K562 (cell line): ENCODE measurements at regions not wholly inside any gene's neighbourhood (a gene's known extent, or its start where the extent isn't known, plus 50 kb on each side); places are given as distances from the start of the nearest gene placed in this dataset.

Experiments used
- CREB1 ChIP-seq, 2 experiments: sonication (generic) in 1 of 2; formaldehyde crosslinking in 1 of 2; IDR thresholded peaks; 2 replicates each; pipeline versions ENCODE4 v1.6.1 to v1.8.0; 2012 to 2022; ENCODE audit warnings: inconsistent platforms in 1 of 2, mild to moderate bottlenecking in 1 of 2, missing genetic modification reagents in 1 of 2, moderate library complexity in 1 of 2
- EZH2 ChIP-seq: IDR thresholded peaks from 2 replicates; pipeline ENCODE4 v1.6.1; 2012; ENCODE audit warnings: low read depth, mild to moderate bottlenecking, inconsistent platforms, low read length, borderline replicate concordance
- JUN ChIP-seq, 2 experiments: sonication (generic) in 1 of 2; formaldehyde crosslinking in 1 of 2; IDR thresholded peaks; 2 replicates each; pipeline versions ENCODE4 v1.6.1 to v1.8.0; 2012 to 2022; ENCODE audit warnings: borderline replicate concordance in 2 of 2, mild to moderate bottlenecking in 2 of 2, improper control_type of control experiment in 1 of 2, low read depth in 1 of 2, low read length in 1 of 2, missing genetic modification reagents in 1 of 2
- NCOA1 ChIP-seq: fragments of 450-650 bp; IDR thresholded peaks from 2 replicates; pipeline ENCODE4 v1.6.1; 2016; ENCODE audit warnings: low read depth
- POLR2AphosphoS5 ChIP-seq: IDR thresholded peaks from 2 replicates; pipeline ENCODE4 v1.6.1; 2011; ENCODE audit warnings: mild to moderate bottlenecking, low read depth, low read length, moderate library complexity; ENCODE audit not compliant: control insufficient read depth, insufficient read depth
- PRPF4 ChIP-seq: fragments of 200-400 bp; formaldehyde crosslinking; IDR thresholded peaks from one replicate; pipeline ENCODE4 v1.6.1; 2017; ENCODE audit warnings: low read length, low read depth, mild to moderate bottlenecking; ENCODE audit not compliant: insufficient read depth, poor library complexity, severe bottlenecking
- SMAD1 ChIP-seq: fragments of 150-350 bp; IDR thresholded peaks from 2 replicates; pipeline ENCODE4 v1.6.1; 2014; ENCODE audit warnings: low read length, low read depth; ENCODE audit not compliant: partially characterized antibody
- TCF7 ChIP-seq: sonication (generic); IDR thresholded peaks from 2 replicates; pipeline ENCODE4 v1.6.1; 2016; ENCODE audit warnings: antibody characterized with exemption, borderline replicate concordance
- TFE3 ChIP-seq: fragments of 450-650 bp; formaldehyde crosslinking; IDR thresholded peaks from 2 replicates; pipeline ENCODE4 v1.4.0; 2020; ENCODE audit warnings: mild to moderate bottlenecking, mixed read lengths

GRCh38 chr3:23735062-23735461, 70.7 kb upstream of the UBE2E1 start:
- TF ChIP-seq PRPF4 (no peak), JUN (IDR thresholded peaks at IDR 0.05; ENCODE audit: borderline replicate concordance, low read depth, low read length) (no peak), JUN (CRISPR knock-in tag; IDR thresholded peaks at IDR 0.05; ENCODE audit: borderline replicate concordance) (no peak), TCF7 (no peak), EZH2 (no peak), CREB1 (IDR thresholded peaks at IDR 0.05) (no peak), CREB1 (CRISPR knock-in tag; IDR thresholded peaks at IDR 0.05) (no peak), NCOA1 (no peak), POLR2AphosphoS5 (no peak), TFE3 (CRISPR knock-in tag) (no peak), SMAD1 (no peak)
